HG03139 (cell line): ENCODE measurements at regions not wholly inside any gene's neighbourhood (a gene's known extent, or its start where the extent isn't known, plus 50 kb on each side); places are given as distances from the start of the nearest gene placed in this dataset.
"Not testable (repeated sequence)": the region's sequence is repeated elsewhere in the genome, so short reads cannot be mapped to it uniquely, and the experiment has no call there.

Experiments
- ATAC-seq: cut with Tn5 transposase; IDR thresholded peaks from one replicate; pipeline ENCODE4 v1.9.1; 2021; ENCODE audit not compliant: unreplicated experiment

DNA sequence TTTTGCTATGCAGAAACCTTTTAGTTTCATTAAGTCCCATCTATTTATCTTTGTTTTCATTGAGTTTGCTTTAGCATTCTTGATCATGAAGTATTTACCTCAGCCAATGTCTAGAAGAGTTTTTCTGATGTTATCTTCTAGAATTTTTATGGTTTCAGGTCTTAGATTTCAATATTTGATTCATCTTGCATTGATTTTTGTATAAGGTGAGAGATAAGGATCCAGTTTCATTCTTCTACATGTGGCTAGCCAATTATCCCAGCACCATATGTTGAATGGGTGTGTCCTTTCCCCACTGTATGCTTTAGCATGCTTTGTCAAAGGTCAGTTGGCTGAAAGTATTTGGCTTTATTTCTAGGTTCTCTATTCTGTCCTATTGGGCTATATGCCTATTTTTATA, 395.2 kb downstream of the HGF start:
- ATAC-seq = not testable (repeated sequence)

DNA sequence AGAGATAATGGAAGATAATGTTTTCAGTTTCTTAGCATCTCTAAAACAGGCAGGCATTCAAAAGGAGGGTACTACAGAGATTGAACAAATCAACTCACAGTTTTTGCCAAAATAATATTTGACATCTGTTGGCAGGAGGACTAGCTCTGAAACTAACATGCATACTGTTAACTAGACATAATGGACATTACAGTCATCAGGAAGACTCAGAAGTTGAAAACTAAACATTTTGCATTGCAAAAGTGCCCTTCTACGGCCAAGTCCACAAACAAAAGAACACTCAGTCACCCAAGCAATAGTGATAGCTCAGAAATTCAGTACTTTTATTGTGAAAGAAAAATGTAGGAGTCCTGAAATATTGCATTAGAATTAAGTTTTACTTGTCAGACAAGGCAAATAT, 399.0 kb downstream of the HGF start:
- ATAC-seq = no peak

DNA sequence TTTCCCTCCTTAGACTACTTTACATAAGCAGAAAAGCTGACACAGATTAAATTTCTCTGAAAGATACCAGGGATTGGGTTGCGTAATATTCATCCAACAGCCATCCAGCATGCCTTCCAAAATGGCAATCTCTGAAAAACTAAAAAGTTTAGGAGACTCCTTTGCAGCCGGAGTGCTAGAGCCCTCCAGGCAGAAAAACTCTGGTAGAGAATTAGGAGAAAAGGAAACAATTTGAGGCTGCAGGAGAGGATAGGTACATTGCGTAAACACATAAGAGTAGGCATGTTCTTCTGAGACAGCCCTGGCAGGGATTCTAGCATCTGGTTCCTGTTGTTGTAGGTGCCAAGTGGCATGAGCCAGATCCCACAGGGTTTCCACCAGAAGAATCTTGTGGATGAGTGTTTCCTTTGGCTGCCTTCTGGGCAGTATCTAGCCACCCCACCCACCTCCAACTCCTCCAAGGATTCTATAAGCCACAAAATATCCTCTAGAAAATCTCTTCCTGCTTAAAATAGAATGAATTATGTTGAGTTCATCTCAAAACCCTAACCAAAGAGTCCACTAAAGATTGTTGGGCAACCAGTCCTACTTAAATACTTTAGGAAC, 402.4 kb downstream of the HGF start:
- no peak for ATAC-seq

DNA sequence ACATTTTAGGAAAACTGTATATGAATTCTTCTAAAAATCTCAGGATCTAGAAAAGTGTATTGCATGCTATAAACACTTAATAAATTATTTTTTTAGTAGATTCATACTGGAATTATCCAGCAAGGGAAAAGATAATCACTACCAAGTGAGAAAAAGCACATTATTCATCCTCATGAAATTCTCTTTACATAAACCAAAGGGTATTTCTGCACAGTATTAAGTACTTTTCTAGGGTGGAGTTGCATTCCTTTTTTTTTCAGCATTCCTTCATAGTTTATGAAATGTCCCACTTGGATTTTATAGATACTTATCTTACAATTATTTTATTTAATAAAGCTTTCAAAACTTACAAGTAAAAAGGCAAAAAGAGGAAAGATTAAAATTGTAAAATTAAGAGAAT, 403.3 kb downstream of the HGF start:
- no peak for ATAC-seq

DNA sequence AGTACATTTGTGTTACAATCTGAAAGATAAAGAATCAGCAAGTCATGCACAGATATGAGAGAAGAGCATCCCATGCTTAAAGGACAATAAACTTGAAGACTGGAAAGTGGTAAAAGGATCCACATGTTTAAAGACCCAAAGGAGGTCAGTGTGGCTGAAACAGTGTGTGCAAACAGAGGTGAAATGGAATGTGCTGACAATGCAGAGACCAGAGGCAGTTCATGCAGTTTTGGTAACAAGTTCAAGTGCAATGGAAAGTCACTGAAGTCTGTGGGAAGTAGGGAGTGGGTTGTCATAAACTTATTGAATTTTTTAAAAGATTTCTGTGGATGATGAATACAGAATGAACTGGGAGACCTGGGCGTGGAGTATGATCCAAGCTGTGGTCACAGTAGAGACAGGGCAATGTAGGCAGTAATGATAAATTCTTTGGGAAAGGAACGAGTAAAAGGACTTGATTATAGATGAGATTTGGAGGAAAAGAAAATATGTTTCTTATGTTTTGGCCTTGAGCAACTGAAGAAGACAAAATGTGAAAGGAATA, 408.0 kb downstream of the HGF start:
- ATAC-seq = no peak

DNA sequence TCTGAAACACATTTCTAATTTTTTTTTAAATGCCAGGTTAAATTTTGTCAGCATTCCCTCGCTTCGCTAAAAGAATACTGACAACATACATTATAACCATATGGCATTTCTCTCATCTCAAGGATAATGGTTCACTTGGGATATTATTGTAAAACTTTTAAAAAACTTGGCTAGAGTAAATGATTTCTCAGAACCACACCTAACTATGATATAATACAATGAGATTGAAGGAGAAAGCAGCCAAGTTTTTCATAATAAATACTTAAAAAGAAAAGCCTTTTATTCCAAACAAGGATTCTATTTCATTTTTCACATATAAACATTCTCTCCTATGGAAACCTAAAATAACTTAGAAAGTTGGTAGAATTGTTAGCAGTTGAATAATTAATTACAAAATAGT, 413.9 kb downstream of the HGF start:
- ATAC-seq = no peak

DNA sequence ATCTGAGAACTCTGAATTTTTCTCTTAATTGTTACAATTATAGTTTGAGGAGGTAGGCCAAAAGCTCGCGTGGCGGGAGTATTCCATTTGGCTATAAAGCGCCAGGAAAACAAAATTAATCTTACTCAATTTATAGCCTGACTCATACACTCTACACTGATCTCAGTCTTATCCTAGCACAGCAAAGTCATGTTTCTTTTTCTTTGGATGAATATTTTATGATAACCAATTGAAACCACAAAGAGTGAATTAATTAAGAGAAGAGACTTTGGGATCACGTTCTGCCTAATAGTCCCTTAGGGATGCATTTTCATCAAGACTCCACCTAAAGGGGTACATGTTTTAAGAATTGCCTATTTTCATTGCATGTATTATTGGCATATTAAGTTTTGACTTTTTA, 420.8 kb downstream of the HGF start:
- ATAC-seq = no peak

DNA sequence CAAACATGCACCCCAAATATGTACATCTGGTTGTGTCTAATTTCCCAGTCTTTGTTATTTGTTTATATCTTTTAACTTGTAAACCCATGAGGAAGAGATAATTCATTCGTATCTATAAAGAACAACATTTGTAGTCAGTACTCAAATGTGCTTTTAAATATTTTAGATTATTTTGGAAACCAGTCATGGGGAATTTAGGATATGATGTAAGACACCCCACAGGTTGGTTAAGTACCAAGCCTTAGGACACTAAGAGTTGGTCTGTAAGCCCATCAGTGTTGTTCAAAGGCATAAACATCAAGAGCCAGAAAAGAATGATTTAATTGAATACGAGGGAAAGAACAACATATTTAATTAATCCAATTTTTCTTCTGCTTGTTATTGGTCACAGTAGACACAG, 421.1 kb upstream of the SEMA3C start:
- ATAC-seq = no peak

DNA sequence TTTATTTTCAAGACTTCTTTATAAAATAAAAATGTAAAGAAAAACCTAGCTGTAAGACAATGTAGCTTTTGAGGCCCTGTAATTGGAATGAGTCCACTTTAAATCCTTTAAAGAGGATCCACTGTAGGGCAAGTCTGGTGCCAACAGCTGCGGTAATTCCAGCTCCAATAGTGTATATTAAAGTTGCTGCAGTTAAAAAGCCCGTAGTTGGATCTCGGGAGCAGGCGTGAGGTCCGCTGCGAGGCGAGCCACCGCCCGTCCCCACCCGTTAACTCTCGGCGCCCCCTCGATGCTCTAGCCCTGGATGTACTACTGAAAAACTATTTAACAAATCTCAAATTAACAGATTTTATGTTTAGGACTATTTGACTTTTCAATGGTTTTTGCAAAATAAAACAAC, 414.7 kb upstream of the SEMA3C start:
- no peak for ATAC-seq

DNA sequence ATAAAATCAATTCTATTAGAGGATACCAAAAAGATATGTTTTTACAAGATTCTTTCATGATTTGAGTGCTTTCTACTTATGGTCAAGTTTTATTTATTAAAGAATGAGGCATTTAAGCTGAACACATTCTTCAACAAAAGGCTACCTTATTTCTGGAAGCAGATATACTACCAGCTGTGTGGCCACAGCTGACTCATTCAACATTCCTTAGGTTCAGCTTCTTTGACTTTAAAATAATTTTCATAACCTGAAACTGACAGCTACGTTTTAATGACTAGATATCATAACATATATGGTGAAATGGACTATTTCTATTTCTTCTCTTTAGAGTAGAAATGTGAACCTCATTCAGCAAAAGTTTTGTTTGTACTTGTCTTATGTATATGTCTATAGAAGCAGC, 414.2 kb upstream of the SEMA3C start:
- no peak for ATAC-seq

DNA sequence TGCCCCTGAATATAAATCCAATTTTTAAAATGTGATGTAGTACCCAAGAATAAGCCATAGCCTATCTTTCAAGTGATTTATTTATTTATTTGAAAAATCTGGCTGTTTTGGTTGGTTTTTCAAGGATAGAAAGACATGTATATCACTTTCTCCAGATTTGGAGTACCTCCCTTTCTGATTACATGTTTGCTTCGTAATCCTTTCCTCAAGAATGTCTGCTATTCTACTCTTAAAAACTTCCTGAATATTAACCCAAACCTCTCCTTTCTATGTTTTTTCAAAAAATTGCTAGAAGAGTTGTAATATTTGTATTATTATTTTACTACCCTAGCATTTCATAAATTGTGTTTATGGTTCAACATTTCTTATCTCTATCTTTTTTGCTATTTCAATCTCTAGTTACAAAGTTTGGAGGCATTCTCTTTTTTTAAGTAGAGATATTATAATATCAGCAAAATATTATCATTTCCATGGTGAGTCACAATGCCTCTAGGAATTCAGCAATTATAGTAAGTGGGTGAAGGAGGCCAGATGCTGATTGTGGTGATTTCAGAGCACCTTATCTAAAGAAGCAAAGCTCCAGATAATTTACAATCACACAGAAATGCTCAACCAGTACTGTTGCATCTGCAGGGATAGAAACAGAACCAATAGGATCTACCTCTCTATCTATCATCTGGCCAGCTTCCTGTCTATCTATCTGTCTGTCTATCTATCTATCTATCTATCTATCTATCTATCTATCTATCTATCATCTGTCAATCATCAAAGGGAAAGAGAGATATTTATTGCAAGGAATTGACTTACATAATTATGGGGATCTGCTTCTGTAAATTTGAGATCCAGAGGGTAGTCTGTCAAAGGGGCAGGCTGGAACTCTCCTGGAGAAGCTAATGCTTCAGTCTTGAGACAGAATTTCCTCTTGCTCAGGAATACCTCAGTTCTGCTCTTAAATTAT, 412.5 kb upstream of the SEMA3C start:
- no peak for ATAC-seq

DNA sequence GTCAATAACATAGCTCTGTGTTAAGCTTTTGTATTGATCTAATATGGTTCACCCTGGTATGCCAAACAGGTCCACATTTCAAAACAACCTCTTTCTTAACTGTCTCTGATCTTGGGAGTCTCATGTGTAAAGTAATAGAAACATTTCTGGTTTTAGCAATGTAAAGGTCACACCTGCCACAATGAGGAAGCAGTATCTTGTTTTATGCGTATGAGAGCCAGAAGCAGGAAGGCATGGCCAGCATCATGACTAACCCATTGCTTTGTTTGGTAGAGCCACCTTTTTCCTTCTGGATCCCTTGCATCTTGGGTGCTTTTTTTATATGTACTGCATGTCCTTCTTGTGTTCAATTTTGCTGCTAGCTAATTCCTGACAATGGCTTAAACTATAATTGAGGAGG, 411.3 kb upstream of the SEMA3C start:
- no peak for ATAC-seq

DNA sequence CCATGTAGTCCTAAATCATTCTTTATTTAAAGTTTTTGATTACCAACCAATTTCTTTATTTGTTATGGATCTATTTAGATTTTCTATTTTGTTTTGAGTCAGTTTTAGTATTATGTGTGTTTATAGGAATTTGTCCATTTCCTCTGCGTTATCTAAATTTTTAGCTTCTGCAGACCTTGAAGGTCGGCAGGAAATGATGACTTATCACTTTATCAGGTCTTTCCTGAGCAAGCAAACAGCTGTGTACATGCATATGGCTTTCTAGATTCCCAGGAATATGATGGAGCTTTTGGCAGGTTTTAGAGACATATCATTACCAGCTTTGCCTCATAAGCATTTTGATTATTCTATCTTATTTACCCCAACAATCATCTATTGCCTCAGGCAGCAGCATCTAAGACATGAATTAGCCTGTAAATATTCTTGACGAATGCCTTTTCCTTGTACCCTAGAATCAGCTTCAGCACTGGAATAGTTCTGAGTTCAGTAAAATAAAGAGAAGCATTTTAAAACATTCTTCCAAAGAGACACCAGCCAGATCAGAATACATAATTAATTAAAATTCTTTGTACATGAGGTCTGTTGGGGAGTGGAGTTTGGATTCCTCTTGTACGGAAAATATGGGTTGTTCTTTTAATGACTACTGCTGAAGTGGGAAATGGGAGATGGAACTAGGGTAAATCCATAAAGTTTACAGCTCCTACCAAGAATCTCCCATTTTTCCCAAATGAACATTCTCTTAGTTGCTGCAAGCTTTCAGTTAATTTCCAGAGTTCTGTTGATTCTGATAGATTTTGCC, 408.8 kb upstream of the SEMA3C start:
- no peak for ATAC-seq

DNA sequence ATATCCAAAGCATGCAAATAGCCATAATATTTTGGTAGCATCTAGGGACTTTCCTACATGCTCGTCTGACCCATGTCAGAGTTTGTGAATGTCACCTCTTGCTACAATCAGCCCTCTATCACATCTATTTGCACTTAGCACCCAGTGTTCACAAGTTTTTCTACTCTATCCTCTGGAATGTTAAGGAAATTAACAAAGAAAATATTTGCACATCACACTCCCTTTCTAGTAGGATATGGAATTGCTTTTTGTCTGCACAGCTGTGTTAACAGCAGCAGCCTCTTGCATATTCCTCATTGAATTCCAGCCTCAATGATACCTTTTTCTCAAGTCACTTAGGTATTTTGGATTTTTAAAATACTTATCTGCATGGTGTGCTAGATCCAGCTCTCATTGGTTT, 403.1 kb upstream of the SEMA3C start:
- no peak for ATAC-seq

DNA sequence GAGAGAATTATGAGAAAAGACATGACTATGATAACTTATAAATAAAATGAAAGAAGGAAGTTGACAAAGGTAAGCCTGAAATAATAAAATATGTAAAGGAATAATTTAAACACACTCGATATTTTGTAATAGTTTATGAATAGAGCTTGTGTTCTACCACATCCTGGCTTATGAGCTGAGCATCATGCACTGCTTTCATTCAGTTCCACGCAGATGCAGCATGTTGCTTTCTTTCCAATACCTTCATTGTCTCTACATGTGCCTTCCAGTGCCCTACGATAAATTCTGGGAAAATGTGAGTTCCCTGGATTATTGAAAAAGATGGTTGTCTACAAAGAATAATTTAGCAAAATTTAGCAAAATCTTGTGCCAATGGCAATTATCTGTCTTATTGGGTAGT, 398.9 kb upstream of the SEMA3C start:
- no peak for ATAC-seq

DNA sequence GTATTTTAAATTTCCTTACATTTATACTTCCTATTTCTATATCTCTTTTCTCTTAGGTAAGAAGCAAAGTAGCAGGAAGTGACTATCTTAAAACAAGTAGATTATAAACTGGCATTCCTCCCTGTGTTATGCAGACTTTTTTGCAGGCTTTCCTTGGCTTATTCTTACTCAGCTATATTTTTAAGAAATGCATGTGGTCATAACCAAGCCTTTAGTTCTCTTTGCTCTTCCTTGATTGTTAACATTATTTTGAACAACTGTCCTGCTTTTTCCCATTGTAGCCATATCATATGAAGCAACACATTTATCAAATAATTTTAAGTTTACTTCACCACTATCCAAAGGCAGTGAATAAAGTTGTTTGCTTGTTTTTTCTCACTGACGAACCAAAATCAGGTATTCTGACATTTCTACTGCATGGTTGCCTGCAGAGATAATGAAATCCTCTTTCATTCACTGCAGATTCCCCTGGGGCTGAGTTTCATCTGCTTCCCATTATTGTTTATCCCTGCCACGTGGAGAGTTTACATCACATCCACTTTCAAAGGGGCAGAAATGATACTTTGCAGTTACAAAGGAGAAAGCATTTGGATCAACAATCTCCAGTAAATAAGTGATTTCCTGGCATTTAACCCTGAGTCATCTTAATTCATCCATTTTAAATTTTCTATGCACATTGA, 389.9 kb upstream of the SEMA3C start:
- ATAC-seq = no peak

DNA sequence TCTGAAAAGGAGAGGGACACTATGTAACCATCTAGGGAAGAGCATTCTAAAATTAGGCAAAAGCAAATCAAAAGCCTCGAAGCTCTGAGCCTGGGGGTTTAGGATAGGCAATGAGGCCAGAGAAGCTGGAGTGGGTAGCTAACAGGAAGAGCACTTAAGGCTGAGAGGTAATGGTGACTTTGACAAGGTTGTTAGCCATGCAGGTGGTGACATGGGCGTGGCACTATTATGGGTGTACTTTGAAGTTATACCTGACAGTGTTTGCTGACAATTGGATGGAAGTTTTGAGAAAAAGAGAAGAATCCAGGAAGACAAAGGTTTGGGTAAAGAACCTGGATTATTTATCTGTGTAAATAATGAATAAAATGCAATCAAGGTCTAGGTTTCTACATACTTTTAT, 383.0 kb upstream of the SEMA3C start:
- ATAC-seq = no peak

DNA sequence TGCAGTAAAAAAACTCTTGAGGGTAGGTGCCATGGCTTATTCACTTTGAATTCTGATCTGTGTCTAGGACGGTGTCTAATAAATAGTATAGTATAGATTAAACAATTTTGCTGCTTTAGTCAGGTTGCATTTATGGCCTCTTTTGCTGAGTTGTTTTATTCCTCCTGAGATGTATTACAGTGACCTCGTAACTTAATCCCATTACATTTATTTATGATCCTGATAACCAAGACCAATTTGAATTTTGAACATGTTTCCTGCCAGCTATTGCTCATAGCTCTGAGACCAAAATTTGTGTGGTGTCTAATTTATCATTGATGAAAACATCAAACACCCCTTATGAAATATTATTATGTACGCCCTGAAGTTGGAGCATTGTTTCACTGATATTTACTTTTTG, 381.9 kb upstream of the SEMA3C start:
- ATAC-seq = no peak

DNA sequence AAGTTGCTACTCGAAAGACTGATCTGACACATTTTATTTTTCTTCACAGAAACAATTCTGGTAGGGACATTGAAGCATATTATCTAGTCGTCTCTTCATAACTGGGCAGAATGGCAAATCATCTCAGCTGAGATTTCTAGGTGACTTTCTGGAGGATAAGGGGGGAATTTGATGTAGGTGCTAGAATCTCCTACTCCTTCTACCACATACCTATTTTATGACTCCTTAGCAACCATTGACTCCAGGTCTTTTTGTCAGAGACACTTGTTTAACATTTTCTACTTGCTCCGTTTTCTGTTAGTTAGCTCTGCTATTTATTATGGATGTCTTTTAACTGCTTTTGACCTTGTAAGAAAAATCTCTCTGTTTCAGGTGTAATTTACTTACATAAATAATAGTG, 380.9 kb upstream of the SEMA3C start:
- no peak for ATAC-seq

DNA sequence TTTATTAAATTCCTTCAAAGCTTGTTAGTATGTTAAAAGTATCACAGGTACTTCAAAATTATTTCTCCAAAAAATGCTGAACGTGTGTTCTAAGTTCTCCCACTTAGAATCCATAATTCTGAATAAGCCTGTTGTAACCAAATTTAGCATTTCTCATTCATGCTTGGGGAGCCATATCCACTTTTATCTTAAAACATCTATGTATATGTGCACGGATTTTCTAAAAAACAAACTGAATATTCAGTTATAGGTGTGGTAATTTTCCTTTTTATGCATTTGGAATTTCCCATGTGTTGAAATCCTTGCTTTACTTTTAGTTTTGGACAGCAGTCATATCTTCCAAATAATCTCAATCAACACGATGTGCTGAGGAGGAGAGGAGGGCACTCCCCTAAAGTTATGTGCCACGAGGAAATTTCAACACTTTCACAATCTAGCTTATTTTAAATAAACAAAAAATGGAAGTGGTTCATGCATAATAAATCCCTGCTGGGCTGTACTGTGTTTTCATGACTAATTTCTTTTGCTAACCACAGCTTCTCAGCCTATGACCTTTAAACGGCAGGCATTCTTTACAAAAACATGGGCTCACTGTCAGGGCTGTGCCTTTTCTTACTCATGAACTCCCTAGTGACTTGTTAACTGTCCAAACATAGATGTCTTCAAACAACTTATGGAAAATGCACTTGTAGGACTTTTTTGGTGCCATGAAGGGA, 380.3 kb upstream of the SEMA3C start:
- ATAC-seq = no peak
